ENCODE measurements at regions not wholly inside any gene's neighbourhood (a gene's known extent, or its start where the extent isn't known, plus 50 kb on each side); places are given as distances from the start of the nearest gene placed in this dataset.

GRCh38 chr3:139759470-139759869, 81.7 kb upstream of the NMNAT3 start:
- in situ Hi-C loops (cut with MboI): no loop called here

GRCh38 chr3:139758654-139759291, 81.0 kb upstream of the NMNAT3 start:
- DNase-seq (ENCODE audit: extremely low read depth in 1 of 4, low spot score in 3 of 4) (no peak), ATAC-seq (no peak), FAIRE-seq (no peak)
- intact Hi-C loops (cut with micrococcal nuclease) (no loop called here), in situ Hi-C loops (cut with MboI) (no loop called here)
- 0% methylated on average over 3 of the region's 5 CpGs for WGBS (ENCODE audit: insufficient coverage, low coverage, missing lambda C conversion rate)
- Histone ChIP-seq H3K27me3 (ENCODE audit: control insufficient read depth in 2 of 2, insufficient read depth in 2 of 2, low read length in 2 of 2) (peaks cover 0 to 11% of the 10 kb centered on the region in 2 experiments; a peak in 2 of 5 replicates), H3K4me2 (ENCODE audit: insufficient read depth, low read length) (no peak overlapping the region), H3K4me3 (no peak overlapping the region), H4K20me1 (replicated peaks; ENCODE audit: control insufficient read depth, insufficient read depth, low read length) (no peaks in the 10 kb centered on the region), H3K9me1 (ENCODE audit: control insufficient read depth, insufficient read depth, low read length) (no peaks in the 10 kb centered on the region), H3K79me2 (ENCODE audit: control insufficient read depth, insufficient read depth, low read length) (no peaks in the 10 kb centered on the region), H3K9ac (ENCODE audit: insufficient read depth in 1 of 2, low read depth in 2 of 2, low read length in 2 of 2) (no peak overlapping the region), H3K9me3 (replicated peaks; ENCODE audit: control insufficient read depth, insufficient read depth, low read depth, low read length) (no peaks in the 10 kb centered on the region), H3K4me1 (replicated peaks in 1 of 2; ENCODE audit: control insufficient read depth in 2 of 2, insufficient read depth in 2 of 2, low read length in 2 of 2) (no peaks in the 10 kb centered on the region), H3K36me3 (ENCODE audit: control insufficient read depth, insufficient read depth, low read length) (no peaks in the 10 kb centered on the region), H3K27ac (ENCODE audit: extremely low read depth, low read depth, low read length) (no peak overlapping the region), H2AFZ (ENCODE audit: low read depth, low read length) (no peak overlapping the region)
- POLR2A ChIA-PET: no interaction called here
- TF ChIP-seq ZNF77 (CRISPR knock-in tag; IDR thresholded peaks at IDR 0.05): no peak
- BruUV-seq (replicated peaks): no TSS peak
- CTCF ChIA-PET (ENCODE audit: low intra/inter-chr PET ratio): no interaction called here

More at GRCh38 chr3:139759470-139759869, 81.7 kb upstream of the NMNAT3 start:
- H3K9ac ChIP-seq (ENCODE audit: insufficient read depth in 1 of 2, low read depth in 2 of 2, low read length in 2 of 2): no peak overlapping the region
- peaks cover 0 to 11% of the 10 kb centered on the region in 2 experiments; a peak in 2 of 5 replicates for H3K27me3 ChIP-seq (ENCODE audit: control insufficient read depth in 2 of 2, insufficient read depth in 2 of 2, low read length in 2 of 2)
- ChIA-PET CTCF (ENCODE audit: low intra/inter-chr PET ratio) (no interaction called here), POLR2A (no interaction called here)
- no peaks in the 10 kb centered on the region for H3K9me1 ChIP-seq (ENCODE audit: control insufficient read depth, insufficient read depth, low read length)
- no peaks in the 10 kb centered on the region for H4K20me1 ChIP-seq (replicated peaks; ENCODE audit: control insufficient read depth, insufficient read depth, low read length)
- H3K79me2 ChIP-seq (ENCODE audit: control insufficient read depth, insufficient read depth, low read length): no peaks in the 10 kb centered on the region
- ATAC-seq (no peak), DNase-seq (ENCODE audit: extremely low read depth in 1 of 4, low spot score in 3 of 4) (no peak), FAIRE-seq (no peak)
- no peaks in the 10 kb centered on the region for H3K4me1 ChIP-seq (replicated peaks in 1 of 2; ENCODE audit: control insufficient read depth in 2 of 2, insufficient read depth in 2 of 2, low read length in 2 of 2)
- WGBS (ENCODE audit: insufficient coverage, low coverage, missing lambda C conversion rate): 3% methylated on average over 2 of the region's 2 CpGs
- no peak overlapping the region for H3K4me2 ChIP-seq (ENCODE audit: insufficient read depth, low read length)
- H3K9me3 ChIP-seq (replicated peaks; ENCODE audit: control insufficient read depth, insufficient read depth, low read depth, low read length): no peaks in the 10 kb centered on the region
- H2AFZ ChIP-seq (ENCODE audit: low read depth, low read length): no peak overlapping the region
- TF ChIP-seq MCM3 (IDR thresholded peaks at IDR 0.05): no peak
- no peak for TF ChIP-seq ZNF24 (IDR thresholded peaks at IDR 0.05)
- TF ChIP-seq HDAC1 (IDR thresholded peaks at IDR 0.05): no peak
- H3K36me3 ChIP-seq (ENCODE audit: control insufficient read depth, insufficient read depth, low read length): no peaks in the 10 kb centered on the region
- no peak overlapping the region for H3K4me3 ChIP-seq
- no TSS peak for BruUV-seq (replicated peaks)
- no peak overlapping the region for H3K27ac ChIP-seq (ENCODE audit: extremely low read depth, low read depth, low read length)
- intact Hi-C loops (cut with micrococcal nuclease): no loop called here
